ENCODE measurements at regions not wholly inside any gene's neighbourhood (a gene's known extent, or its start where the extent isn't known, plus 50 kb on each side); places are given as distances from the start of the nearest gene placed in this dataset.

- H3K36me3 ChIP-seq = no peaks in the 10 kb centered on the region
- no peaks in the 10 kb centered on the region for H3K27me3 ChIP-seq
- in situ Hi-C loops (cut with MboI; ENCODE audit: low sequenced_read_pairs in 4 of 4) = no loop called here
- H3K4me1 ChIP-seq = no peaks in the 10 kb centered on the region
- H3K9me3 ChIP-seq = no peaks in the 10 kb centered on the region
- TF ChIP-seq CTCF (IDR thresholded peaks at IDR 0.05 in 4 of 5, conservative IDR thresholded peaks at IDR 0.05 in 1 of 5) = no peak
- no peak for TF ChIP-seq POLR2A (IDR thresholded peaks at IDR 0.05)
- no peak for DNase-seq
- intact Hi-C loops (cut with DNase I; ENCODE audit: low total_unique reads) = no loop called here
- ATAC-seq = no peak
- no peak overlapping the region for H3K27ac ChIP-seq
- H3K4me3 ChIP-seq = no peak overlapping the region
These were observed 71.6 kb upstream of the SHANK2 start for GRCh38 chr11:71323876-71324526.

GRCh38 chr11:71322861-71323582 is 70.6 kb upstream of the SHANK2 start:
- no peaks in the 10 kb centered on the region for H3K36me3 ChIP-seq
- in situ Hi-C loops (cut with MboI; ENCODE audit: low sequenced_read_pairs in 4 of 4) (no loop called here), intact Hi-C loops (cut with DNase I; ENCODE audit: low total_unique reads) (no loop called here)
- ATAC-seq = no peak
- H3K4me3 ChIP-seq = no peak overlapping the region
- TF ChIP-seq POLR2A (IDR thresholded peaks at IDR 0.05) (no peak), CTCF (IDR thresholded peaks at IDR 0.05 in 4 of 5, conservative IDR thresholded peaks at IDR 0.05 in 1 of 5) (no peak)
- DNase-seq = no peak
- no peaks in the 10 kb centered on the region for H3K9me3 ChIP-seq
- H3K27ac ChIP-seq = no peak overlapping the region
- no peaks in the 10 kb centered on the region for H3K27me3 ChIP-seq
- no peaks in the 10 kb centered on the region for H3K4me1 ChIP-seq

- Histone ChIP-seq H3K27me3 (peaks cover 0 to 2% (median 0%) of the 10 kb centered on the region in 3 donors), H3K36me3 (no peaks in the 10 kb centered on the region), H3K4me3 (no peak overlapping the region), H3K9me3 (no peaks in the 10 kb centered on the region), H3K27ac (no peak overlapping the region), H3K4me1 (no peaks in the 10 kb centered on the region)
- TF ChIP-seq POLR2A (IDR thresholded peaks at IDR 0.05) (no peak), CTCF (IDR thresholded peaks at IDR 0.05 in 4 of 5, conservative IDR thresholded peaks at IDR 0.05 in 1 of 5) (no peak)
- in situ Hi-C loops (cut with MboI; ENCODE audit: low sequenced_read_pairs in 4 of 4) (no loop called here), intact Hi-C loops (cut with DNase I; ENCODE audit: low total_unique reads) (no loop called here)
- no peak for ATAC-seq
- no peak for DNase-seq
These were observed 69.9 kb upstream of the SHANK2 start for GRCh38 chr11:71322192-71322735.

GRCh38 chr11:71321433-71322191 is 69.2 kb upstream of the SHANK2 start:
- Histone ChIP-seq H3K27ac (no peak overlapping the region), H3K27me3 (peaks cover 0 to 3% (median 0%) of the 10 kb centered on the region in 3 donors)
- in situ Hi-C loops (cut with MboI; ENCODE audit: low sequenced_read_pairs in 4 of 4) = no loop called here

More at GRCh38 chr11:71321433-71322191, 69.2 kb upstream of the SHANK2 start:
- no peaks in the 10 kb centered on the region for H3K36me3 ChIP-seq
- no peak overlapping the region for H3K4me3 ChIP-seq
- intact Hi-C loops (cut with DNase I; ENCODE audit: low total_unique reads) = no loop called here
- TF ChIP-seq POLR2A (IDR thresholded peaks at IDR 0.05) = no peak
- no peak for TF ChIP-seq CTCF (IDR thresholded peaks at IDR 0.05 in 4 of 5, conservative IDR thresholded peaks at IDR 0.05 in 1 of 5)
- no peak for DNase-seq
- no peak for ATAC-seq
- no peaks in the 10 kb centered on the region for H3K4me1 ChIP-seq
- no peaks in the 10 kb centered on the region for H3K9me3 ChIP-seq
